ENCODE measurements at regions not wholly inside any gene's neighbourhood (a gene's known extent, or its start where the extent isn't known, plus 50 kb on each side); places are given as distances from the start of the nearest gene placed in this dataset.

DNA sequence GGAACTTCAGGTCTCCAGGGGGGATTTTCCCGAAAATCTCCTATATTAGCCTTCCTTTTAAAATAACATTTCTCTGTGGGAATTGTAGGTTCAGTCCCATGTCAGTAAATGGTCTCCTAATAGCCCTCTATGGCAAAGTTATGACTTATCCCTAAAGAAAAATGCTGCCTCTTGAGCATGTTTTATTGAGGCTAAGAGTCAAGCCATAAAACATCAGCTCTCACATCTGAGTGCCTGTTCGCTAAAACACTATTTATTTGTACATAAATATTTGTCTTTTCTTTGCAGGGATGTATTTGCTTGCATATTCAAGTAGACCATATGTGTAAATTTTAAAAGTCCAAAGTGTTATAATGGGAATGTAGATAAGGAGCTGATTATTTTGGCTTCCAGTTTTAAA, 160.4 kb downstream of the PRDM6 start:
- TF ChIP-seq, protein P1, sequence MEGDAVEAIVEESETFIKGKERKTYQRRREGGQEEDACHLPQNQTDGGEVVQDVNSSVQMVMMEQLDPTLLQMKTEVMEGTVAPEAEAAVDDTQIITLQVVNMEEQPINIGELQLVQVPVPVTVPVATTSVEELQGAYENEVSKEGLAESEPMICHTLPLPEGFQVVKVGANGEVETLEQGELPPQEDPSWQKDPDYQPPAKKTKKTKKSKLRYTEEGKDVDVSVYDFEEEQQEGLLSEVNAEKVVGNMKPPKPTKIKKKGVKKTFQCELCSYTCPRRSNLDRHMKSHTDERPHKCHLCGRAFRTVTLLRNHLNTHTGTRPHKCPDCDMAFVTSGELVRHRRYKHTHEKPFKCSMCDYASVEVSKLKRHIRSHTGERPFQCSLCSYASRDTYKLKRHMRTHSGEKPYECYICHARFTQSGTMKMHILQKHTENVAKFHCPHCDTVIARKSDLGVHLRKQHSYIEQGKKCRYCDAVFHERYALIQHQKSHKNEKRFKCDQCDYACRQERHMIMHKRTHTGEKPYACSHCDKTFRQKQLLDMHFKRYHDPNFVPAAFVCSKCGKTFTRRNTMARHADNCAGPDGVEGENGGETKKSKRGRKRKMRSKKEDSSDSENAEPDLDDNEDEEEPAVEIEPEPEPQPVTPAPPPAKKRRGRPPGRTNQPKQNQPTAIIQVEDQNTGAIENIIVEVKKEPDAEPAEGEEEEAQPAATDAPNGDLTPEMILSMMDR (IDR thresholded peaks at IDR 0.05) = no peak
- H3K9me3 Mint-ChIP-seq (ENCODE audit: unreplicated experiment) = no peaks in the 10 kb centered on the region
- H3K27ac Mint-ChIP-seq (ENCODE audit: unreplicated experiment) = no peak overlapping the region
- DNase-seq (ENCODE audit: extremely low spot score, unreplicated experiment) = no peak
- H3K4me3 Mint-ChIP-seq (ENCODE audit: unreplicated experiment) = no peak overlapping the region
- H3K36me3 Mint-ChIP-seq (ENCODE audit: unreplicated experiment) = no peaks in the 10 kb centered on the region
- no peaks in the 10 kb centered on the region for H3K4me1 Mint-ChIP-seq (ENCODE audit: unreplicated experiment)
- peaks cover 25% of the 10 kb centered on the region for H3K27me3 Mint-ChIP-seq (ENCODE audit: unreplicated experiment)

DNA sequence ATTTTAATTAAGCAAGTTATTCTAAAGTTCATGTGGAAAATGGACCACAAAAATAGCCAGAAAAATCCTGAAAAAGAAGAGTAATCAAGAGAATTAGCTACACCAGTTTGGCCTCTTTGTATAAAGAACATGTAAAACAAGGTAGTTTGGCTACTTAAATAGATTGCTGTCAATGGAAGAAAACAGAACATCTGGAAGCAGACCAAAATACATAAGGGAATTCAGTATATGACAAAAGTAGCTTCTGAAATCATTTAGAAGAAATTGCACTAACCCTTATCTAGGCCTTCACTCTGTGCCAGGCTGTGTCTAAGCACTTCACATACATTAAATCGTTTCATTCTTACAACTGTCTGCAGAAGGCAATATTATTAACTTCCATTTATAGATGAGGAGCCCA, 156.6 kb downstream of the PRDM6 start:
- H3K27me3 Mint-ChIP-seq (ENCODE audit: unreplicated experiment) = peaks cover 22% of the 10 kb centered on the region
- no peak for DNase-seq (ENCODE audit: extremely low spot score, unreplicated experiment)
- no peak overlapping the region for H3K4me3 Mint-ChIP-seq (ENCODE audit: unreplicated experiment)
- no peaks in the 10 kb centered on the region for H3K36me3 Mint-ChIP-seq (ENCODE audit: unreplicated experiment)
- no peaks in the 10 kb centered on the region for H3K4me1 Mint-ChIP-seq (ENCODE audit: unreplicated experiment)
- H3K27ac Mint-ChIP-seq (ENCODE audit: unreplicated experiment) = no peak overlapping the region
- TF ChIP-seq, protein P1 (IDR thresholded peaks at IDR 0.05) = no peak
- H3K9me3 Mint-ChIP-seq (ENCODE audit: unreplicated experiment) = no peaks in the 10 kb centered on the region

DNA sequence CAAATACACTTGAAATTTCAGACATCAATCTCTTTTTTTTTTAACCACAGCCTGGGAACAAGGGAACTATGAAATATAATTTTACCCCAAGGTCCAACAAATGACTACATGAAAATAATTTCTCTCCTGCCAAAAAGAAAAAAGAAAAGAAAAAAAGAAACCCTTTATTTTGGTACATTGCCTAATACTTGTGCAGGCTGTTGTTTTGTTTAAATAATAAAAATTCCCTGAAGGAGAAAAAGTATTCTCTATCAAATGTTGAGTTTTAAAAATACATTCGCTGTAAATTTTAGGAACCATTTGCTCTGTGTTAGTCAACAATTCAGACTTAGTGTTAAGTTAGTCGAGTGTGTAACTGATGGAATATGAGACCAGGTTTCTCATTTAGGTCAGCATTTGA, 155.4 kb downstream of the PRDM6 start:
- TF ChIP-seq, protein P1 (IDR thresholded peaks at IDR 0.05) = no peak
- H3K4me3 Mint-ChIP-seq (ENCODE audit: unreplicated experiment) = no peak overlapping the region
- DNase-seq (ENCODE audit: extremely low spot score, unreplicated experiment) = no peak
- no peak overlapping the region for H3K27ac Mint-ChIP-seq (ENCODE audit: unreplicated experiment)
- H3K4me1 Mint-ChIP-seq (ENCODE audit: unreplicated experiment) = no peaks in the 10 kb centered on the region
- H3K36me3 Mint-ChIP-seq (ENCODE audit: unreplicated experiment) = no peaks in the 10 kb centered on the region
- H3K27me3 Mint-ChIP-seq (ENCODE audit: unreplicated experiment) = peaks cover 23% of the 10 kb centered on the region
- no peaks in the 10 kb centered on the region for H3K9me3 Mint-ChIP-seq (ENCODE audit: unreplicated experiment)

Measured in osteocyte (in vitro differentiated cells).